ENCODE measurements at regions not wholly inside any gene's neighbourhood (a gene's known extent, or its start where the extent isn't known, plus 50 kb on each side); places are given as distances from the start of the nearest gene placed in this dataset.
A peak's percentile ranks its signal among the peaks of the same experiment; 100 is the strongest.

DNA sequence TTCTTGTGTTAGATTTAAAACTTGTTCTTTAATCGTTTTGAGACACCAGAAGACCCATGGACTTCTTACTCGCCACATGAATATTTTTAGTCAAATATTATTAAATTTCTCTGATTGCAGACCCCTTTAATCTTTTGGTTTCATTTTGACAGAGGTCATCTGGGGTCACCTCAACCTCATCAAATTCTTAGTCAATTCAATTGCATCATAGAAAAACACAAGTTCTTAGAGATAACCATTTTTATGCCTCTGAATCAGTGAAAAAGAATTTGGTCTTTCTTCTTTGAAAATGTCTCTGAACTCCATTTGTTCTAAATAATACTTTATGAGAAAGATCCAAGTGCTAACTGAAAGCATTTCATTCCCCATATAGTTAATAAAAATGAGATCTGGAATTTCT lies 55.2 kb upstream of the CBLN4 start:
- no peak for DNase-seq

GRCh38 chr20:56069016-56069415 lies 63.7 kb upstream of the CBLN4 start:
- no peak for DNase-seq

GRCh38 chr20:56072165-56072564 lies 66.8 kb upstream of the CBLN4 start:
- no peak for DNase-seq

- no peak for DNase-seq
Observed at GRCh38 chr20:56088375-56088774, 83.1 kb upstream of the CBLN4 start.

DNA sequence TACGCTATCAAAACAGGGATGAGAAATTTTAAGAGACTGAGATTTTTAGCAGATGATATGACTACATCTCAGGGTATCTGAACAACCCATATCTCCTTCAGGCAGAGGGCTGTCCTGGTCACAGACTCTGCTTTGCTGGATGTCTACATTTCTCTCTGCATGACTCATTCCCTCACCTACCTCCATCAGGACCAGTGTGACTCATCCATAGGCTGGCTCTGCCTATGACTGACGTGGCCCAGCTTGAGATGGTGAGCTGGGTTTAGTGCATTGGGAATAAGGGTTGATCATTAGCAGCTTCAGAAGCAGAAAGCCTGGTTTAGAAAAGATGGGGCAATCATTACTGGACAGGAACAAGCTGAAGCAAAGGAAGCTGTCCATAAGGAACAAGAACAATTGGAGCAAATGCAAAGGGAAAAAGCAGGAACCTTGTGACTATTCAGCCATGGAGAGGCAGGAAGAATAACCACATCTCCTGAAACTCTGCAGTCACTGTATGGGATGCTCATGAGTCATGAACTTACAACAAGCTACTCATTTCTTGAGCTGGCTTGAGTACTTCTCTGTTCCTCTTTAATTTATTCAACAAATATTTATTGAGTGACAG lies 86.4 kb upstream of the CBLN4 start:
- no peak for DNase-seq

- no peak for DNase-seq
Observed at GRCh38 chr20:56094228-56094627, 88.9 kb upstream of the CBLN4 start.

- DNase-seq = no peak
Observed at GRCh38 chr20:56098981-56099500, 93.7 kb upstream of the CBLN4 start.

DNA sequence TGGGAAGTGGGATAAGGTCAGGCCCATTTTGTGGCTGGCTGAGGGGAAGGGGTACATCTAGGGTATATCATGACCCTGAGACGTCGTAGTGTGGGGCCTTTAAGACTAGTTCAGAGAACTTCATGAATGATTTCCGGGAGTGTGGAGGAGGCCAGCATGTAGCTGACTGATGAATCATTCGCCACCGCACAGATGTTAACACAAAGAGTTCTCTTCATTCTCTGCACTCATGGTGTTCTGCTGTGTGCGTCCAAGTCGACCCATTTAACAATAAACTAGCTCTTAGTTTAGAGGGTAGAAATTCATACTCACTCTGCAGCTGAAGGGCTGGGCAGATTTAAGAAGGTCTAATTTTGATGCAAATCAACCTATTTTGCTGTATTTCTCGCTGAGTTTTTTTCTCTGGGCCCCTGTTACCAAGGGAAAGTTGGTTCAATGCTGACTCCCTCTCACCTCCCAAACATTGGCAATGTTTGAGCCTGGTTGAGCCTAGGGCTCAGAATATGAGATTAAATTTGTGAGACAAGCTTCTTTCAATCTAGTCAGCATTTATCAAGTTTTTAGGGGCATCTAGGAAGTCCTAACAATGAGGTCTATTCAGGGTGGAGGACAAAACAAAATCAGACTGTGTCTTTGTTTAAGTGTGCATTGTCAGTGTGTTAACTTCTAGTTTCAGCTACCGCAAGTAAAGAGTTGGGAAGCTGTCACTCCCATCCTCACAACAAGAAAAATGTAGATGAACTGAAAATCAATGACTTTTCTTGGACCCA lies 106.8 kb upstream of the CBLN4 start:
- no peak for DNase-seq

DNA sequence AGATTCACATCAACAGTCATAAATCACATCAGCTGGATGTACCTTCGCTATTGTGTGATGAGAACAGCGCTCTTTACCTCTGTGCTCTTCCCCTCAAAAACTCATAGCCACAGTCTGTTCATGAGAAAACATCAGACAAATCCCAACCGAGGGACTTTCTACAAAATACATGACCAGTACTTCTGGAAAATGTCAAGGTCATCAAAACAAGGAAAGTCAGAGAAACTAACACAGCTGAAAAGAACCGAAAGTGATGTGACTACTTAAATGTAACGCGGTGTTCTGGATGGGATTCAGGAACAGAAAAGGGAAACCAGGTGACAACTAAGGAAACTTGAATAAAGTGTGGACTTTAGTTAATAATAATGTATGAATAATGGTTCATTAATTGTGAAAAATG lies 112.0 kb upstream of the CBLN4 start:
- no peak for DNase-seq

GRCh38 chr20:56121850-56122249 lies 116.5 kb upstream of the CBLN4 start:
- no peak for DNase-seq

- no peak for DNase-seq
Observed at GRCh38 chr20:56143759-56144158, 104.8 kb upstream of the MC3R start.

DNA sequence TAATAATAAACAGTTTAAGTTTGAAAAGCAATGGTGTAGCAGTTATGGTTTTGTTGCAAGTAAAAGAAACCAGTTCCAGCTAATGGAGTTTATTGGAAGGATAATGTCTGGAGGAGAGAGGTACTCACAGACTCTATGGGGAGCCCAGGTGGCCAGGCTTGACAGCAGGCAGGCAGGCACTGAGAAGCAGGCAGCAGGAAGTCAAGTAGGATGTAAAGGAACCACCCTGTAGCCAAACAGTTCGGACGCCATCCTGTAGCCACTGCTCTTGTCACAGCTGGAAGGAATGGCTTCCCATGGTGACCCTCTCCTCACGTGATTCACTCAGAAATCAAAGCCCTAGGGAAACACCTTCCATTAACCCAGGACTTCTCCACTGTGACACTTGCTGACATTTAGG lies 96.7 kb upstream of the MC3R start:
- DNase-seq = no peak

GRCh38 chr20:56153926-56154325 lies 94.6 kb upstream of the MC3R start:
- DNase-seq = no peak

GRCh38 chr20:56155625-56156024 lies 92.9 kb upstream of the MC3R start:
- no peak for DNase-seq

GRCh38 chr20:56157530-56158203 lies 90.9 kb upstream of the MC3R start:
- no peak for DNase-seq

DNA sequence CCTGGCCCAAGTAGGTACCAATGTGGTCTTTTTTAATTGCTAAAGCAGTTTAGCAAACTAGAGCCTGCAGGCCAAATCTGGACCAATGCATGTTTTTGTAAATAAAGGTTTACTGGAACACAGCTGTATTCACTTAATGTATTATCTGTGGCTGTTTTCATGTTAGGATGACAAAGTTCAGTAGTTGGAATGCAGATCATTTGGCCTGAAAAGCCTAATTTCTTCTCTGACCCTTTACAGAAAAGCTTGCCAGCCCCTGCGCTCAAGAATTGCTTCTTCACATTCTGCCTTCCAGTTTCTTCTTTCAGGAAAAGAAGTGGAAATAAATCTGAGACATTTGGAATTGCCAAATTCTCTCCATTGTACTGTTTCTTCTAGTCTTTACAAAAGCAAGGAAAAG lies 90.0 kb upstream of the MC3R start:
- no peak for DNase-seq

DNA sequence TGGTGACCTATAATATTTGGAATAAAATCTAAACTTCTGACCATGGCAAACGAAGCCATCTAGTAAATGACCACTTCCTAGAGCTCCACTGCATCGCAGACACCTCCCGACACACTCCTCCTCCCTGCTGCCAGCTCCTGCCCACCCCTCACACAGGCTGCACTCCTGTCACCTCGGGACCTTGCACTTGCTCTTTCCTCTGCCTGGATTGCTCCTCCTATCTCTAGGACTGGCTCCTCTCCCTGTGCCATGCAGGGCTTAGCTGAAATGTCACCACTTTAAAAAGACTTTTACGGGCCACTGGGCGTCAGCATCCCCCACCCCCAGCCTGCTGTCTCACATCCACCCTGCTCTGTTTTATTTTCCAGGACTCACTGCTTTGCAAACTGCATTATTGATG lies 87.6 kb upstream of the MC3R start:
- no peak for DNase-seq

DNA sequence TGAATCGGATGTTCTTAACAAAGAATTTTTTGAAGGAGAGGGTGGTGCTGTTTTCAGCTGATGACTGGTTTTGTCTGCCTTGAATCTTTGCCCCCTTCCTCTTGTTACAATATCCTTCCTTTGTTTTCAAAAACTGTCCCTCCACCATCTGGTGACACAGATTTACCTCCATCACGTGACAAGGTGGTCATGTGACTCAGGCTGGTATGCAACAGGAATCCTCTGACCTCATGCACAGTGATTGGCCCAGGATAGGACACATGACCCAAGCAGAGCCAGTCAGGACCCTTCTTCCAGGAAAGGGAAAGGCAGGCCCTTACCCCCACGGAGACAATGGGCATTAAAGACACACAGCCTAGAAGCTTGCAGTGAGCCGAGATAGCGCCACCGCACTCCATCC lies 84.7 kb upstream of the MC3R start:
- DNase-seq = no peak

GRCh38 chr20:56166781-56167465 lies 81.6 kb upstream of the MC3R start:
- DNase-seq = peak; percentile 68

GRCh38 chr20:56171087-56172012 lies 77.2 kb upstream of the MC3R start:
- no peak for DNase-seq

GRCh38 chr20:56173438-56173837 lies 75.1 kb upstream of the MC3R start:
- no peak for DNase-seq

DNA sequence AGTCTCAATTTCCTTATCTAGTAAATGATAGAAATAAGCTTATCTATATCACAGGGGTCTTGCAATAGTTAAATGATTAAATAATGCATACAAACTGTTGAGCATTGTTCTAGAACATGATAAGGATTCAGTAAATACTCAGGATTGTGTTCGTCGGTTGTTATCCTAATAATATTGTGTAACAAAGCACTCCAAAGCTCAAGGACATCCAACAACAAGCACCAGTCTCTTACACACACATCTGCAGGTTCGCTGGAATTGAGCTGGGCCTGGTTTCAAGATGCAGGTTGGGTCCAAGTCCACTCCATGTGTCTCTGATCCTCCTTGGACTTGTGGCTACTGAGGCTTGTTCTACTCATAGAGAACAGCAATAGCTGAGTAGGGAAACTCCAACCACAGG lies 74.1 kb upstream of the MC3R start:
- DNase-seq = no peak

All from NCI-H2029 treated with DMSO at 0.1 percent for 48 hours (cell line).